Mucosa of descending colon (tissue), 3 donors: ENCODE measurements at regions not wholly inside any gene's neighbourhood (a gene's known extent, or its start where the extent isn't known, plus 50 kb on each side); places are given as distances from the start of the nearest gene placed in this dataset.

Source experiments
- ATAC-seq: fragments of 200-7000 bp; cut with Tn5 transposase; one replicate; pipeline ENCODE4 v1.9.1; 2020; ENCODE audit warnings: mild to moderate bottlenecking, moderate library complexity
- DNase-seq, 3 donors: peaks; one replicate each; pipeline ENCODE4 v3.0.0-alpha.2; 2020
- H3K36me3 ChIP-seq: fragments of 200-600 bp; one replicate; pipeline ENCODE4 v1.8.0; 2021; ENCODE audit warnings: low read depth, mild to moderate bottlenecking
- H3K4me1 ChIP-seq: fragments of 200-600 bp; one replicate; pipeline ENCODE4 v1.8.0; 2021; ENCODE audit warnings: low read depth, mild to moderate bottlenecking
- H3K4me3 ChIP-seq: fragments of 200-600 bp; one replicate; pipeline ENCODE4 v1.8.0; 2021; ENCODE audit warnings: mild to moderate bottlenecking
- H3K9me3 ChIP-seq: fragments of 200-600 bp; one replicate; pipeline ENCODE4 v1.8.0; 2021; ENCODE audit warnings: mild to moderate bottlenecking
- intact Hi-C, 2 donors: fragments of 100-400 bp; cut with DNase I in 1 of 2; cut with micrococcal nuclease in 1 of 2; formaldehyde crosslinking; loops; one replicate each; pipeline versions ENCODE4 v1.11.0 to v1.11.1; 2022; cut with DNase I, micrococcal nuclease
- TF ChIP-seq, protein P1 (sequence below): fragments of 200-600 bp; IDR thresholded peaks from one replicate; pipeline ENCODE4 v1.8.0; 2022; ENCODE audit warnings: antibody characterized with exemption, mild to moderate bottlenecking
- donor health status: DM: no; HTN: no; CAD: no; lungs with moderate emphysema.
- donor health status: DM: no; HTN: no; CAD: no.
- donor health status: DM: no; HTN: yes; CAD: no.

DNA sequence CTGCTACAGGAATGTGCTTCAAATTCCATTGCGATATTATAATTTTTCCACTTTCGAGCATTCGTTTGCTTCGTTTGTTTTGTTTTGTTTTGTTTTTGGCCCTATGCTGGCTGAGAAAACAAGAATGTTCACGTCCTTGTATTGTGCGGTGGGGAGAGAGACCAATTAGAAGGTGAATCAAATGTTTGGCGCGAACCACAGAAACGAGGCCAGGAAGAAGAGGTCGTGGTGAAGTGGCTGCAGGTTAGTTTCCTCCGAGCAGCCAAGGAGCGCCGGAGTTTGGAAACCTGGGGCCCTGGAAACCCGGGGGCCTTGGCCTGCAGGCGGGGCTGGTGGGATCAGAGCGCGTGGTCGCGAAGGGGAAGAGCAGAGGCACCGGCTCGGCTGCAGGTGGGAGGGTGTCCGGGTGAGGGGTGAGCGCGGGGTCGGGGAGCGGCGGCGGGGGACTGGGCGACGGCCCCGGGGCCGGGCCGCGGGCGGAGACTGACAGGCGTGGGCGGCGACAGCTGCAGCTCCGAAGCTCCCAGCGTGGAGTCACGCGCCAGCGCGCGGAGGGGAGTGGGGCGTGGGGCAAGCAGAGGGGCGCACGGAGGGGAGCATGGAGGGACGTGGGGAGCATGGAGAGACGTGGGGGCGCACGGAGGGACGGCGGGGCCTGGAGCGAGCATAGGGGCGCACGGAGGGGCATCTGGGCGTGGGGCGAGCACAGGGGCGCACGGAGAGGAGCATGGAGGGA is 141.5 kb upstream of the PDE10A start:
- Histone ChIP-seq H3K9me3 (no peaks in the 10 kb centered on the region), H3K36me3 (no peaks in the 10 kb centered on the region), H3K4me1 (no peaks in the 10 kb centered on the region), H3K4me3 (no peak overlapping the region)
- DNase-seq: no peak
- ATAC-seq: no peak
- TF ChIP-seq, protein P1, sequence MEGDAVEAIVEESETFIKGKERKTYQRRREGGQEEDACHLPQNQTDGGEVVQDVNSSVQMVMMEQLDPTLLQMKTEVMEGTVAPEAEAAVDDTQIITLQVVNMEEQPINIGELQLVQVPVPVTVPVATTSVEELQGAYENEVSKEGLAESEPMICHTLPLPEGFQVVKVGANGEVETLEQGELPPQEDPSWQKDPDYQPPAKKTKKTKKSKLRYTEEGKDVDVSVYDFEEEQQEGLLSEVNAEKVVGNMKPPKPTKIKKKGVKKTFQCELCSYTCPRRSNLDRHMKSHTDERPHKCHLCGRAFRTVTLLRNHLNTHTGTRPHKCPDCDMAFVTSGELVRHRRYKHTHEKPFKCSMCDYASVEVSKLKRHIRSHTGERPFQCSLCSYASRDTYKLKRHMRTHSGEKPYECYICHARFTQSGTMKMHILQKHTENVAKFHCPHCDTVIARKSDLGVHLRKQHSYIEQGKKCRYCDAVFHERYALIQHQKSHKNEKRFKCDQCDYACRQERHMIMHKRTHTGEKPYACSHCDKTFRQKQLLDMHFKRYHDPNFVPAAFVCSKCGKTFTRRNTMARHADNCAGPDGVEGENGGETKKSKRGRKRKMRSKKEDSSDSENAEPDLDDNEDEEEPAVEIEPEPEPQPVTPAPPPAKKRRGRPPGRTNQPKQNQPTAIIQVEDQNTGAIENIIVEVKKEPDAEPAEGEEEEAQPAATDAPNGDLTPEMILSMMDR: no peak
- intact Hi-C loops: no loop called here

DNA sequence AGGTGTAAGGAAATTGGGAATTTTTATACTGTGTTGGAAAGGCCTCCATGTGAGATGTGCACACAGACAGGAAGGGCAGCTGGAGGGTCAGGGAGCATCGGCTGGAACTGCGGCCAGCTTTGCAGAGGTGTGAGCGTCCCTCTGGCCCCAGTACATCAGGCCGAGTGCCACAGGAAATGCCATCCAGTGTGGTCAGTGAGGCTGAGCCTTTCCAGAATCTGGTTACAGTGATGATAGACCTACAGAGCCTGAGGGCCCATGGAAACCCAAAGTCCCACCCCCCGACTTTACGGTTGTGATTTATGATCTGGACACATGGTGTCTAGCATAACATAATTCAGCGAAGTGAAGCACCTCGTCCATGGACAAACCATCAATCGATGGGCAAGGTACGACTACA is 137.3 kb upstream of the PDE10A start:
- ATAC-seq (no peak), DNase-seq (no peak)
- intact Hi-C loops: no loop called here
- no peaks in the 10 kb centered on the region for H3K36me3 ChIP-seq
- H3K4me3 ChIP-seq: no peak overlapping the region
- TF ChIP-seq, protein P1: no peak
- H3K4me1 ChIP-seq: no peaks in the 10 kb centered on the region
- H3K9me3 ChIP-seq: no peaks in the 10 kb centered on the region

DNA sequence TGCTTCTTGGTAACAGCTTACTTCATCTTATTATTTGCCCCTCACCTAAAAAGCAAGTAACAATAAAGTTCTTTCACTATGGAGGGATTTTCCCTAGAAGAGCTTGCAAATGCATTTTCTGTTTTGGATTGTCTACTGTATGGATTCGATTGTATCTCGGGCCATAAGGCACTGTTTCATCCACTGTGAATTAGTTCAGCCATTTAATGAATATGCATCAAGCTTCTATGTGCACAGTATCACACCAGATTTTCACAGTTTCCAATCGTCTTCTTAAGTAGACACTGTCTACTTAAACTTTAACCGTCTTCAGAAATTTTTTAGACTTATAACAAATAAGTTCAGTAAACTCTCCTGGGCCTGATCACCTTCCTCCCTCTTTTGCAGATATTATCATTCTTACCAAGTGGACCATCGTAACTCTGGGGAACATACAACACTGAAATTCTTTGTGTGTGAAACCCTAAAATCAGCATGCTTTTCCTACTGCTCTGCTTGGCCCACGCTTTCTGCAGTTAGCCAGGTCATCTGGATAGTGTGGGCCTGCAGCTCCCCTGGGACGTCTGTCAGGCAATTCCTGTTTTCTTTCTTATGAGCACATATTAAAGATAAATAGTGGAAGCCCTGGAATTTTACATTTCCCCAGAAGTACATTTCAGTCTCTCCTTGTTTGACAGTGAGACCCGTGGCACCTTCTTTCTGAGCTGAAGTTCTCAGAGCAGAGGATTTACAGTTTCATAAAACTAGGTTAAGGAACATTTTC is 136.5 kb upstream of the PDE10A start:
- TF ChIP-seq, protein P1: no peak
- no peaks in the 10 kb centered on the region for H3K36me3 ChIP-seq
- no peaks in the 10 kb centered on the region for H3K9me3 ChIP-seq
- intact Hi-C loops: no loop called here
- H3K4me1 ChIP-seq: no peaks in the 10 kb centered on the region
- ATAC-seq: no peak
- no peak for DNase-seq
- no peak overlapping the region for H3K4me3 ChIP-seq

DNA sequence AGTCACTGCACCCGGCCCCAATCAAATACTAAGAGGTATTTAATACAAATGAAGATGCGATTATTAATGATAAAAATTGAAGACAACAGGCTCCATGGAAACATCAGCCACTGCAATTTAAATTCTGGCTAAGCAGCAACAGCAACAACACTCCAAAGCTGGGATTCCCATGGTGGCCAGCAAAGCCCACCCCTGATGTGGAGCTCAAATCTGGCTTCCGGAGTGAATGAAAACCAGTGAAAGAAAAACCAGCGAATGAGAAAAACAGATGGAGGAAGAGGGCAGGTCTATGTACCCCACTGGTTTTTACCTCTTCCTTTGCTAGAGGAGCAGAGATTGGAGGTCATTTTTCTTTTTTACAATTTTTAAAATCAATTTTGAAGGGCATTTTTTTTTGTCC is 135.9 kb upstream of the PDE10A start:
- intact Hi-C loops: no loop called here
- no peaks in the 10 kb centered on the region for H3K36me3 ChIP-seq
- no peak for ATAC-seq
- TF ChIP-seq, protein P1: no peak
- no peaks in the 10 kb centered on the region for H3K4me1 ChIP-seq
- H3K9me3 ChIP-seq: no peaks in the 10 kb centered on the region
- DNase-seq: no peak
- H3K4me3 ChIP-seq: no peak overlapping the region

DNA sequence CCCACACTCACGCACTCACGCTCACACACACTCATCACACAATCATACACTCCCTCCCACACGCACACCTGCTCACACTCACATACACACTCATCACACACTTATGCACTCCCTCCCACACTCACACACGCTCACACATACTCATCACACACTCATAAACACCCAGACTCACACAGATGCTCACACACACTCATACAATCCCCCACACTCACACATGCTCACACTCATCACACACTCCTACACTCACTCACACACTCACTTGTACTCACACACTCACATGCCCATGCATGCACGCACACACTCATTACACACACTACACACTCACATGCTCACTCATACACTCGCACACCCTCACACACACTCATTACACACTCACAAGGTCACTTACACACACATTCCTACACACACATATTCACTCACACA is 131.1 kb upstream of the PDE10A start:
- TF ChIP-seq, protein P1: no peak
- intact Hi-C loops: no loop called here
- H3K36me3 ChIP-seq: no peaks in the 10 kb centered on the region
- no peak for ATAC-seq
- H3K4me3 ChIP-seq: no peak overlapping the region
- DNase-seq: no peak
- H3K4me1 ChIP-seq: no peaks in the 10 kb centered on the region
- H3K9me3 ChIP-seq: no peaks in the 10 kb centered on the region
